IMR-90 (cell line): ENCODE measurements at regions not wholly inside any gene's neighbourhood (a gene's known extent, or its start where the extent isn't known, plus 50 kb on each side); places are given as distances from the start of the nearest gene placed in this dataset.

Source experiments
- ATAC-seq: fragments of 200-7000 bp; cut with Tn5 transposase; 2 replicates; pipeline ENCODE4 v1.9.1; 2020; ENCODE audit warnings: low read depth, mild to moderate bottlenecking, moderate library complexity
- BruUV-seq: library from RNA; stranded (reverse); fragments of 400-500 nt; replicated peaks from 2 replicates; lab custom pipeline; 2021; lab: Mats Ljungman, UMichigan
- CTCF ChIA-PET: fragments of 300-600 bp; formaldehyde crosslinking; extraction: SDS; loops from one replicate; lab custom pipeline; 2021; ENCODE audit warnings: antibody characterized with exemption; lab: Yijun Ruan, JAX
- POLR2A ChIA-PET: fragments of 300-600 bp; sonication (Branson Sonifier 250); formaldehyde crosslinking; loops from one replicate; lab custom pipeline; 2022; ENCODE audit warnings: antibody characterized with exemption; ENCODE audit not compliant: unreplicated experiment; lab: Charles Lee
- DNase-seq: peaks from one replicate; pipeline ENCODE4 v3.0.0; 2013
- H2AFZ ChIP-seq: replicated peaks from 2 replicates; pipeline ENCODE3; 2013; ENCODE audit warnings: low read length, mild to moderate bottlenecking; ENCODE audit not compliant: poor library complexity
- H2AK5ac ChIP-seq: 2 replicates; pipeline ENCODE4 v1.6.1; 2013; ENCODE audit warnings: low read depth, low read length, inconsistent platforms
- H2AK9ac ChIP-seq: replicated peaks from 2 replicates; pipeline ENCODE3; 2013; ENCODE audit warnings: mild to moderate bottlenecking, low read depth, low read length, moderate library complexity; ENCODE audit not compliant: poor library complexity
- H2BK120ac ChIP-seq: 2 replicates; pipeline ENCODE4 v1.6.1; 2013; ENCODE audit warnings: low read depth, low read length, inconsistent platforms
- H2BK15ac ChIP-seq: 3 replicates; pipeline ENCODE4 v1.6.1; 2013; ENCODE audit warnings: low read depth, low read length, inconsistent platforms
- H2BK20ac ChIP-seq: 2 replicates; pipeline ENCODE4 v1.6.1; 2013; ENCODE audit warnings: low read depth, mild to moderate bottlenecking, inconsistent platforms, low read length, moderate library complexity
- H2BK5ac ChIP-seq: 2 replicates; pipeline ENCODE4 v1.6.1; 2013; ENCODE audit warnings: mild to moderate bottlenecking, low read depth, low read length, inconsistent platforms; ENCODE audit not compliant: poor library complexity, severe bottlenecking
- H3K14ac ChIP-seq: replicated peaks from 2 replicates; pipeline ENCODE4 v1.6.1; 2013; ENCODE audit warnings: low read depth, low read length, inconsistent platforms
- H3K18ac ChIP-seq: 2 replicates; pipeline ENCODE4 v1.6.1; 2013; ENCODE audit warnings: low read depth, low read length, control low read depth
- H3K23ac ChIP-seq: 2 replicates; pipeline ENCODE4 v1.6.1; 2013; ENCODE audit warnings: low read depth, low read length, inconsistent platforms
- H3K27ac ChIP-seq: 2 replicates; pipeline ENCODE4 v1.5.1; 2013; ENCODE audit warnings: mild to moderate bottlenecking, control low read depth, low read length; ENCODE audit not compliant: insufficient read depth
- H3K27me3 ChIP-seq: 2 replicates; pipeline ENCODE4 v1.6.1; 2013; ENCODE audit warnings: low read length; ENCODE audit not compliant: control insufficient read depth, insufficient read depth
- H3K36me3 ChIP-seq: 2 replicates; pipeline ENCODE4 v1.6.1; 2013; ENCODE audit warnings: low read length, mixed read lengths; ENCODE audit not compliant: control insufficient read depth, insufficient read depth
- H3K4ac ChIP-seq: 2 replicates; pipeline ENCODE4 v1.6.1; 2013; ENCODE audit warnings: low read depth, low read length, inconsistent platforms
- H3K4me1 ChIP-seq: 2 replicates; pipeline ENCODE4 v1.6.1; 2013; ENCODE audit warnings: low read length, mixed read lengths; ENCODE audit not compliant: control insufficient read depth, insufficient read depth
- H3K4me2 ChIP-seq: 2 replicates; pipeline ENCODE4 v1.6.1; 2013; ENCODE audit warnings: low read depth, mild to moderate bottlenecking, control low read depth, low read length, moderate library complexity
- H3K4me3 ChIP-seq: 2 replicates; pipeline ENCODE4 v1.5.1; 2013; ENCODE audit warnings: low read depth, mild to moderate bottlenecking, control low read depth, low read length, moderate library complexity; ENCODE audit not compliant: insufficient read depth
- H3K56ac ChIP-seq: 2 replicates; pipeline ENCODE4 v1.6.1; 2013; ENCODE audit warnings: low read length, inconsistent platforms; ENCODE audit not compliant: insufficient read depth; ENCODE audit errors: extremely low read depth
- H3K79me1 ChIP-seq, 2 experiments: 2 replicates each; pipeline ENCODE4 v1.6.1; 2013; ENCODE audit warnings: low read length in 2 of 2, inconsistent platforms in 1 of 2, low read depth in 1 of 2
- H3K9ac ChIP-seq: 2 replicates; pipeline ENCODE4 v1.6.1; 2013; ENCODE audit warnings: low read depth, low read length, control low read depth
- H3K9me1 ChIP-seq: 2 replicates; pipeline ENCODE4 v1.6.1; 2013; ENCODE audit warnings: low read length, inconsistent platforms; ENCODE audit not compliant: insufficient read depth
- H3K9me3 ChIP-seq: 2 replicates; pipeline ENCODE4 v1.6.1; 2013; ENCODE audit warnings: low read length; ENCODE audit not compliant: control insufficient read depth, insufficient read depth
- H4K20me1 ChIP-seq: 2 replicates; pipeline ENCODE4 v1.6.1; 2013; ENCODE audit warnings: low read length, inconsistent platforms; ENCODE audit not compliant: insufficient read depth
- H4K5ac ChIP-seq: 2 replicates; pipeline ENCODE4 v1.6.1; 2013; ENCODE audit warnings: mild to moderate bottlenecking, low read depth, low read length, control low read depth
- H4K8ac ChIP-seq, 2 experiments: 2 replicates each; pipeline ENCODE4 v1.6.1; 2013; ENCODE audit warnings: low read depth in 2 of 2, low read length in 2 of 2, control low read depth in 1 of 2, inconsistent platforms in 1 of 2
- H4K91ac ChIP-seq: 2 replicates; pipeline ENCODE4 v1.6.1; 2013; ENCODE audit warnings: low read depth, low read length, inconsistent platforms; ENCODE audit not compliant: insufficient read depth
- CHD1 ChIP-seq: IDR thresholded peaks from 2 replicates; pipeline ENCODE4 v1.6.1; 2012; ENCODE audit warnings: low read depth, low read length, improper control_type of control experiment
- MAFK ChIP-seq: IDR thresholded peaks from 2 replicates; pipeline ENCODE4 v1.6.1; 2012; ENCODE audit warnings: low read depth, low read length, improper control_type of control experiment
- MAZ ChIP-seq: IDR thresholded peaks from 2 replicates; pipeline ENCODE4 v1.6.1; 2012; ENCODE audit warnings: low read depth, mild to moderate bottlenecking, low read length, improper control_type of control experiment, moderate library complexity, borderline replicate concordance
- NFE2L2 ChIP-seq: fragments of 150-350 bp; IDR thresholded peaks from 2 replicates; pipeline ENCODE4 v1.6.1; 2016; ENCODE audit warnings: low read depth, mild to moderate bottlenecking, low read length
- POLR2A ChIP-seq: IDR thresholded peaks from 2 replicates; pipeline ENCODE4 v1.6.1; 2012; ENCODE audit warnings: mild to moderate bottlenecking, low read depth, low read length
- SMC3 ChIP-seq: fragments of 150-350 bp; IDR thresholded peaks from 2 replicates; pipeline ENCODE4 v1.6.1; 2016; ENCODE audit warnings: low read depth, mild to moderate bottlenecking, antibody characterized with exemption, low read length, moderate library complexity
- WGBS, 2 experiments: methylation state at CpG; one replicate each; pipeline versions ENCODE4 v1.1.5 to v1.1.7; 2013; ENCODE audit warnings: missing lambda C conversion rate in 2 of 2; ENCODE audit not compliant: insufficient read length in 1 of 2; ENCODE audit errors: extremely low coverage in 2 of 2; 5-methylcytosine and 5-hydroxymethylcytosine counted together
- dilution Hi-C: fragments of 300-500 bp; cut with HindIII; formaldehyde crosslinking; loops from one replicate; pipeline ENCODE4 v1.14.3; 2018; ENCODE audit warnings: low sequenced_read_pairs; ENCODE audit not compliant: unreplicated experiment
- in situ Hi-C: fragments of 300-500 bp; cut with MboI; formaldehyde crosslinking; loops from 3 replicates; pipeline ENCODE4 v1.14.3; 2019; ENCODE audit warnings: low sequenced_read_pairs, inconsistent platforms, mixed read lengths
- intact Hi-C: fragments of 100-400 bp; cut with micrococcal nuclease; formaldehyde crosslinking; loops from 2 replicates; pipeline ENCODE4 v1.10.0; 2022
- TF ChIP-seq, protein P1 (sequence below): fragments of 150-350 bp; IDR thresholded peaks from 2 replicates; pipeline ENCODE4 v1.6.1; 2017; ENCODE audit warnings: mild to moderate bottlenecking, antibody characterized with exemption, low read length, low read depth

DNA sequence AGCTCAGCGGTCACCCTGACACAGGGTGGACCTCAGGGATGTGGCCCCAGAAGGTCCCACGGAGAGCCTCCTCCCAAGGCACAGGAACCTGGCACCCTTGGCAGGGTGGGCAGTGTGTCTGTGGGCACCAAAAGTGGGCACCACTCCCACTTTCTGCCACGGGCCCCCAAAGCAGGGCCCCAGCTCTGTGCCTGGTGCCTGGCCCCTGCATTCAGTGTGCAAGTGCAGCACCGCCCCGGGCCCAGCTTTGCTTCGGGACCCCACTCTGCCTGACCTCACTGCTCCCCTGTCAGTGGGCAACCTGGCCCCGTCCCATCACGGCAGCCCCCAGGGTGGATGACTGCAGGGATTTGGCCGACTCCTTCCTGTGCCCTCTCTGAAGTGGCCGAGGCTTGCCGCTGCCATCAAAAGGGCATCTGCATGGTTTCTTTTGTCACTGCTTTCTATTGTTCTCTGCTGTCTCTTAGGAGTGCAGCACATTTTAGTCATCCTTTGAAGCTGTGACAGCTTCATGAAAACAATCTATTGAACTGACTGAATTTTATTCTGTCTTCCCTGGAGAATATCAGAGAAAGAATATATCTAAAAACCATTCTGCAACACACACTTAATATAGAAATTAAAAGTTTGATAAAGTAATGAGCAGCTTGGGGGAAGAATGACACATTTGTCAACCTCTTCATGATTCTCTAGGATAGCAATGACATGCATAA is 302.4 kb downstream of the FAM47B start:
- H3K4me1 ChIP-seq: no peaks in the 10 kb centered on the region
- ATAC-seq (no peak), DNase-seq (no peak)
- dilution Hi-C loops: no loop called here
- H3K9me3 ChIP-seq: no peaks in the 10 kb centered on the region
- no peak overlapping the region for H3K23ac ChIP-seq
- H3K18ac ChIP-seq: no peak overlapping the region
- in situ Hi-C loops: no loop called here
- H3K14ac ChIP-seq: no peak overlapping the region
- H2AFZ ChIP-seq: no peak overlapping the region
- no peak overlapping the region for H2AK9ac ChIP-seq
- no peak overlapping the region for H2BK120ac ChIP-seq
- H4K5ac ChIP-seq: no peak overlapping the region
- H2BK15ac ChIP-seq: no peak overlapping the region
- H3K36me3 ChIP-seq: no peaks in the 10 kb centered on the region
- TF ChIP-seq MAZ: no peak
- TF ChIP-seq MAFK: no peak
- TF ChIP-seq, protein P1, sequence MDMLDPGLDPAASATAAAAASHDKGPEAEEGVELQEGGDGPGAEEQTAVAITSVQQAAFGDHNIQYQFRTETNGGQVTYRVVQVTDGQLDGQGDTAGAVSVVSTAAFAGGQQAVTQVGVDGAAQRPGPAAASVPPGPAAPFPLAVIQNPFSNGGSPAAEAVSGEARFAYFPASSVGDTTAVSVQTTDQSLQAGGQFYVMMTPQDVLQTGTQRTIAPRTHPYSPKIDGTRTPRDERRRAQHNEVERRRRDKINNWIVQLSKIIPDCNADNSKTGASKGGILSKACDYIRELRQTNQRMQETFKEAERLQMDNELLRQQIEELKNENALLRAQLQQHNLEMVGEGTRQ: no peak
- TF ChIP-seq POLR2A: no peak
- no peak for TF ChIP-seq CHD1
- no peak for TF ChIP-seq SMC3
- TF ChIP-seq NFE2L2: no peak
- intact Hi-C loops: no loop called here
- H4K8ac ChIP-seq: no peak overlapping the region
- no peaks in the 10 kb centered on the region for H3K79me1 ChIP-seq
- no peak overlapping the region for H3K4ac ChIP-seq
- no TSS peak for BruUV-seq
- H2BK5ac ChIP-seq: no peak overlapping the region
- no peak overlapping the region for H3K9ac ChIP-seq
- no peak overlapping the region for H3K27ac ChIP-seq
- no CpG with 5 or more reads among the region's 11 CpGs for WGBS, 2 experiments
- ChIA-PET CTCF (no interaction called here), POLR2A (no interaction called here)
- H4K20me1 ChIP-seq: no peaks in the 10 kb centered on the region
- H3K9me1 ChIP-seq: no peaks in the 10 kb centered on the region
- H3K4me2 ChIP-seq: no peak overlapping the region
- no peak overlapping the region for H2AK5ac ChIP-seq
- no peak overlapping the region for H3K56ac ChIP-seq
- H4K91ac ChIP-seq: no peak overlapping the region
- H2BK20ac ChIP-seq: no peak overlapping the region
- no peaks in the 10 kb centered on the region for H3K27me3 ChIP-seq
- H3K4me3 ChIP-seq: no peak overlapping the region
